GM23338 (cell line): ENCODE measurements at regions not wholly inside any gene's neighbourhood (a gene's known extent, or its start where the extent isn't known, plus 50 kb on each side); places are given as distances from the start of the nearest gene placed in this dataset.

Experiments used
- ATAC-seq: fragments of 200-7000 bp; cut with Tn5 transposase; 3 replicates; pipeline ENCODE4 v1.9.1; 2020
- DNase-seq: peaks from one replicate; pipeline ENCODE4 v3.0.0-alpha.2; 2015; ENCODE audit warnings: low spot score
- H2AFZ ChIP-seq: fragments of 200-600 bp; sonication (generic); 2 replicates; pipeline ENCODE4 v1.8.0; 2016; ENCODE audit warnings: antibody characterized with exemption, mild to moderate bottlenecking, moderate library complexity
- H3F3A ChIP-seq: fragments of 200-600 bp; sonication (generic); replicated peaks from 2 replicates; pipeline ENCODE4 v1.8.0; 2017; ENCODE audit warnings: antibody characterized with exemption, mixed run types, low read depth
- H3K27ac ChIP-seq: fragments of 200-600 bp; sonication (generic); 2 replicates; pipeline ENCODE4 v1.6.1; 2016; ENCODE audit warnings: low read depth
- H3K27me3 ChIP-seq: fragments of 200-600 bp; sonication (generic); 2 replicates; pipeline ENCODE4 v1.8.0; 2016; ENCODE audit warnings: mild to moderate bottlenecking, mixed run types, moderate library complexity; ENCODE audit not compliant: insufficient read depth
- H3K36me3 ChIP-seq: fragments of 200-600 bp; sonication (generic); 2 replicates; pipeline ENCODE4 v1.8.0; 2016; ENCODE audit warnings: mild to moderate bottlenecking; ENCODE audit not compliant: insufficient read depth
- H3K4me1 ChIP-seq: fragments of 200-600 bp; sonication (generic); 2 replicates; pipeline ENCODE4 v1.8.0; 2016; ENCODE audit warnings: mild to moderate bottlenecking, moderate library complexity; ENCODE audit not compliant: insufficient read depth
- H3K4me2 ChIP-seq: fragments of 200-600 bp; sonication (generic); 2 replicates; pipeline ENCODE4 v1.7.1; 2017; ENCODE audit warnings: mixed run types
- H3K4me3 ChIP-seq: fragments of 200-600 bp; sonication (generic); 2 replicates; pipeline ENCODE4 v1.6.1; 2016; ENCODE audit warnings: mixed run types
- H3K79me2 ChIP-seq: fragments of 200-600 bp; sonication (generic); replicated peaks from 2 replicates; pipeline ENCODE4 v1.8.0; 2017; ENCODE audit warnings: mild to moderate bottlenecking; ENCODE audit not compliant: insufficient read depth
- H3K9me2 ChIP-seq: fragments of 200-600 bp; sonication (generic); 2 replicates; pipeline ENCODE4 v1.8.0; 2017; ENCODE audit not compliant: insufficient read depth
- H4K20me1 ChIP-seq: fragments of 200-600 bp; sonication (generic); replicated peaks from 2 replicates; pipeline ENCODE4 v1.8.0; 2017; ENCODE audit warnings: mild to moderate bottlenecking; ENCODE audit not compliant: insufficient read depth
- H3K27ac Mint-ChIP-seq: 2 replicates; pipeline ENCODE4 v1.8.0; 2020; ENCODE audit warnings: inconsistent platforms, mild to moderate bottlenecking, moderate library complexity, mixed read lengths
- H3K27me3 Mint-ChIP-seq: 3 replicates; pipeline ENCODE4 v1.8.0; 2022; ENCODE audit warnings: low read depth, mild to moderate bottlenecking, moderate library complexity, mixed read lengths, inconsistent platforms; ENCODE audit not compliant: insufficient read depth, poor library complexity
- H3K36me3 Mint-ChIP-seq: 3 replicates; pipeline ENCODE4 v1.8.0; 2021; ENCODE audit warnings: low read depth, mild to moderate bottlenecking, inconsistent platforms, moderate library complexity, mixed read lengths
- H3K4me1 Mint-ChIP-seq: 3 replicates; pipeline ENCODE4 v1.8.0; 2020; ENCODE audit warnings: mild to moderate bottlenecking, inconsistent platforms, mixed read lengths
- H3K4me3 Mint-ChIP-seq: 3 replicates; pipeline ENCODE4 v1.8.0; 2021; ENCODE audit warnings: moderate library complexity, mild to moderate bottlenecking, inconsistent platforms, mixed read lengths
- H3K9me3 Mint-ChIP-seq: 3 replicates; pipeline ENCODE4 v1.8.0; 2020; ENCODE audit warnings: moderate library complexity, mild to moderate bottlenecking, inconsistent platforms, mixed read lengths
- CREB1 ChIP-seq: fragments of 250-450 bp; sonication (Bioruptor Pico); IDR thresholded peaks from 2 replicates; pipeline ENCODE4 v1.5.0; 2020; ENCODE audit warnings: low read depth, mild to moderate bottlenecking, moderate library complexity
- CTCF ChIP-seq, 2 experiments: fragments of 200-600 bp in 1 of 2; sonication (generic) in 1 of 2; conservative IDR thresholded peaks; 2 replicates each; pipeline versions ENCODE4 v1.5.1 to v1.6.1; 2016 to 2017; ENCODE audit warnings: antibody characterized with exemption in 2 of 2, low read depth in 2 of 2, mild to moderate bottlenecking in 2 of 2, moderate library complexity in 1 of 2
- ETS1 ChIP-seq: IDR thresholded peaks from 2 replicates; pipeline ENCODE4 v1.6.1; 2016; ENCODE audit warnings: antibody characterized with exemption
- EZH2 ChIP-seq: fragments of 200-600 bp; sonication (generic); IDR thresholded peaks from one replicate; pipeline ENCODE4 v1.8.0; 2017; ENCODE audit warnings: antibody characterized with exemption, mild to moderate bottlenecking, low read depth; ENCODE audit not compliant: unreplicated experiment
- EZH2phosphoT487 ChIP-seq: fragments of 200-600 bp; sonication (generic); IDR thresholded peaks from one replicate; pipeline ENCODE4 v1.8.1; 2018; ENCODE audit warnings: antibody characterized with exemption; ENCODE audit not compliant: unreplicated experiment
- JUNB ChIP-seq: IDR thresholded peaks from one replicate; pipeline ENCODE4 v1.6.1; 2016; ENCODE audit warnings: antibody characterized with exemption; ENCODE audit not compliant: unreplicated experiment
- NANOG ChIP-seq: IDR thresholded peaks from 2 replicates; pipeline ENCODE4 v1.6.1; 2016; ENCODE audit warnings: antibody characterized with exemption, borderline replicate concordance
- POLR2AphosphoS5 ChIP-seq: IDR thresholded peaks from 2 replicates; pipeline ENCODE4 v1.6.1; 2016; ENCODE audit warnings: antibody characterized with exemption, low read depth
- REST ChIP-seq: IDR thresholded peaks from one replicate; pipeline ENCODE4 v1.6.1; 2018; ENCODE audit warnings: antibody characterized with exemption; ENCODE audit not compliant: unreplicated experiment
- STAT1 ChIP-seq: IDR thresholded peaks from one replicate; pipeline ENCODE4 v1.6.1; 2016; ENCODE audit warnings: antibody characterized with exemption; ENCODE audit not compliant: unreplicated experiment
- ZNF114 ChIP-seq: fragments of 250-450 bp; sonication (Bioruptor Pico); IDR thresholded peaks from 2 replicates; pipeline ENCODE4 v1.5.0; 2020; ENCODE audit warnings: mild to moderate bottlenecking, moderate library complexity
- ZNF331 ChIP-seq: fragments of 250-450 bp; sonication (Bioruptor Pico); IDR thresholded peaks from 2 replicates; pipeline ENCODE4 v1.5.0; 2020; ENCODE audit warnings: low read depth, mild to moderate bottlenecking, moderate library complexity
- TF ChIP-seq, protein P1 (sequence below): fragments of 250-450 bp; sonication (Bioruptor Pico); IDR thresholded peaks from 2 replicates; pipeline ENCODE4 v1.5.0; 2020; ENCODE audit warnings: mild to moderate bottlenecking, moderate library complexity

DNA sequence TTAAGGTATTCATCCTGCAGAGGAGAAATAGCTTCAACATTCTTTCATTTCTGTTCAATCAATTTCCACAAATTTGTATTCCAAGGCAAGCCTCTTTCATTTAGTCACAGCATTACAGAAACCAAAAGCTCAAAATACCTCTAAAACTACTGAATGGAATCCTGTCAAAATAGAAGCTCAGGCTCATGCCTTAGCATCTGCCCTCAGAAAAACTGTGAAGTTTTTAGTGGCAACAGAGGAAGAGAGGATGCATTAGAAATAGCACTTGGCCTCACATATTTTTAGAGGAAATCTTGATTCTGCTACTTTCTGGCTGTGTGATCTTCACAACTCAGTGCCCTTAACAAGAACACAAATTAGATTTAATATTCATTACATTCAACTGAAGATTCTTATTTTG is 69.1 kb upstream of the GALNT13 start:
- no peak for ATAC-seq
- H3K9me2 ChIP-seq = no peaks in the 10 kb centered on the region

More for the DNA sequence above, 69.1 kb upstream of the GALNT13 start:
- Mint-ChIP-seq H3K4me3 (no peak overlapping the region), H3K36me3 (no peaks in the 10 kb centered on the region), H3K27ac (no peak overlapping the region), H3K4me1 (no peaks in the 10 kb centered on the region), H3K9me3 (no peaks in the 10 kb centered on the region), H3K27me3 (no peaks in the 10 kb centered on the region)
- no peak overlapping the region for H3K27ac ChIP-seq
- no peak overlapping the region for H2AFZ ChIP-seq
- no peak overlapping the region for H3K4me2 ChIP-seq
- TF ChIP-seq ZNF331 (CRISPR knock-in tag) = no peak
- TF ChIP-seq CREB1 (CRISPR knock-in tag) = no peak
- TF ChIP-seq NANOG = no peak
- no peak for TF ChIP-seq REST
- TF ChIP-seq, protein P1, sequence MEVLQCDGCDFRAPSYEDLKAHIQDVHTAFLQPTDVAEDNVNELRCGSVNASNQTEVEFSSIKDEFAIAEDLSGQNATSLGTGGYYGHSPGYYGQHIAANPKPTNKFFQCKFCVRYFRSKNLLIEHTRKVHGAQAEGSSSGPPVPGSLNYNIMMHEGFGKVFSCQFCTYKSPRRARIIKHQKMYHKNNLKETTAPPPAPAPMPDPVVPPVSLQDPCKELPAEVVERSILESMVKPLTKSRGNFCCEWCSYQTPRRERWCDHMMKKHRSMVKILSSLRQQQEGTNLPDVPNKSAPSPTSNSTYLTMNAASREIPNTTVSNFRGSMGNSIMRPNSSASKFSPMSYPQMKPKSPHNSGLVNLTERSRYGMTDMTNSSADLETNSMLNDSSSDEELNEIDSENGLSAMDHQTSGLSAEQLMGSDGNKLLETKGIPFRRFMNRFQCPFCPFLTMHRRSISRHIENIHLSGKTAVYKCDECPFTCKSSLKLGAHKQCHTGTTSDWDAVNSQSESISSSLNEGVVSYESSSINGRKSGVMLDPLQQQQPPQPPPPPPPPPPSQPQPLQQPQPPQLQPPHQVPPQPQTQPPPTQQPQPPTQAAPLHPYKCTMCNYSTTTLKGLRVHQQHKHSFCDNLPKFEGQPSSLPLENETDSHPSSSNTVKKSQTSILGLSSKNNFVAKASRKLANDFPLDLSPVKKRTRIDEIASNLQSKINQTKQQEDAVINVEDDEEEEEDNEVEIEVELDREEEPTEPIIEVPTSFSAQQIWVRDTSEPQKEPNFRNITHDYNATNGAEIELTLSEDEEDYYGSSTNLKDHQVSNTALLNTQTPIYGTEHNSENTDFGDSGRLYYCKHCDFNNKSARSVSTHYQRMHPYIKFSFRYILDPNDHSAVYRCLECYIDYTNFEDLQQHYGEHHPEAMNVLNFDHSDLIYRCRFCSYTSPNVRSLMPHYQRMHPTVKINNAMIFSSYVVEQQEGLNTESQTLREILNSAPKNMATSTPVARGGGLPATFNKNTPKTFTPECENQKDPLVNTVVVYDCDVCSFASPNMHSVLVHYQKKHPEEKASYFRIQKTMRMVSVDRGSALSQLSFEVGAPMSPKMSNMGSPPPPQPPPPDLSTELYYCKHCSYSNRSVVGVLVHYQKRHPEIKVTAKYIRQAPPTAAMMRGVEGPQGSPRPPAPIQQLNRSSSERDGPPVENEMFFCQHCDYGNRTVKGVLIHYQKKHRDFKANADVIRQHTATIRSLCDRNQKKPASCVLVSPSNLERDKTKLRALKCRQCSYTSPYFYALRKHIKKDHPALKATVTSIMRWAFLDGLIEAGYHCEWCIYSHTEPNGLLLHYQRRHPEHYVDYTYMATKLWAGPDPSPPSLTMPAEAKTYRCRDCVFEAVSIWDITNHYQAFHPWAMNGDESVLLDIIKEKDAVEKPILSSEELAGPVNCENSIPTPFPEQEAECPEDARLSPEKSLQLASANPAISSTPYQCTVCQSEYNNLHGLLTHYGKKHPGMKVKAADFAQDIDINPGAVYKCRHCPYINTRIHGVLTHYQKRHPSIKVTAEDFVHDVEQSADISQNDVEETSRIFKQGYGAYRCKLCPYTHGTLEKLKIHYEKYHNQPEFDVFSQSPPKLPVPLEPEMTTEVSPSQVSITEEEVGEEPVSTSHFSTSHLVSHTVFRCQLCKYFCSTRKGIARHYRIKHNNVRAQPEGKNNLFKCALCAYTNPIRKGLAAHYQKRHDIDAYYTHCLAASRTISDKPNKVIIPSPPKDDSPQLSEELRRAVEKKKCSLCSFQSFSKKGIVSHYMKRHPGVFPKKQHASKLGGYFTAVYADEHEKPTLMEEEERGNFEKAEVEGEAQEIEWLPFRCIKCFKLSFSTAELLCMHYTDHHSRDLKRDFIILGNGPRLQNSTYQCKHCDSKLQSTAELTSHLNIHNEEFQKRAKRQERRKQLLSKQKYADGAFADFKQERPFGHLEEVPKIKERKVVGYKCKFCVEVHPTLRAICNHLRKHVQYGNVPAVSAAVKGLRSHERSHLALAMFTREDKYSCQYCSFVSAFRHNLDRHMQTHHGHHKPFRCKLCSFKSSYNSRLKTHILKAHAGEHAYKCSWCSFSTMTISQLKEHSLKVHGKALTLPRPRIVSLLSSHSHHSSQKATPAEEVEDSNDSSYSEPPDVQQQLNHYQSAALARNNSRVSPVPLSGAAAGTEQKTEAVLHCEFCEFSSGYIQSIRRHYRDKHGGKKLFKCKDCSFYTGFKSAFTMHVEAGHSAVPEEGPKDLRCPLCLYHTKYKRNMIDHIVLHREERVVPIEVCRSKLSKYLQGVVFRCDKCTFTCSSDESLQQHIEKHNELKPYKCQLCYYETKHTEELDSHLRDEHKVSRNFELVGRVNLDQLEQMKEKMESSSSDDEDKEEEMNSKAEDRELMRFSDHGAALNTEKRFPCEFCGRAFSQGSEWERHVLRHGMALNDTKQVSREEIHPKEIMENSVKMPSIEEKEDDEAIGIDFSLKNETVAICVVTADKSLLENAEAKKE (CRISPR knock-in tag) = no peak
- no peak for TF ChIP-seq CTCF (conservative IDR thresholded peaks at IDR 0.05; ENCODE audit: low read depth in 2 of 2)
- TF ChIP-seq EZH2phosphoT487 = no peak
- TF ChIP-seq EZH2 = no peak
- TF ChIP-seq POLR2AphosphoS5 = no peak
- no peak for TF ChIP-seq STAT1
- no peak for TF ChIP-seq ZNF114 (CRISPR knock-in tag)
- TF ChIP-seq ETS1 = no peak
- no peak for TF ChIP-seq JUNB
- no peaks in the 10 kb centered on the region for H3K36me3 ChIP-seq
- no peaks in the 10 kb centered on the region for H3K79me2 ChIP-seq
- no peak for DNase-seq
- no peaks in the 10 kb centered on the region for H3F3A ChIP-seq
- H4K20me1 ChIP-seq = no peaks in the 10 kb centered on the region
- H3K27me3 ChIP-seq = no peaks in the 10 kb centered on the region
- no peaks in the 10 kb centered on the region for H3K4me1 ChIP-seq
- no peak overlapping the region for H3K4me3 ChIP-seq
